GM12864 (cell line): ENCODE measurements at regions not wholly inside any gene's neighbourhood (a gene's known extent, or its start where the extent isn't known, plus 50 kb on each side); places are given as distances from the start of the nearest gene placed in this dataset.

Experiments used
- DNase-seq: peaks from one replicate; pipeline ENCODE4 v3.0.0-alpha.2; 2011; ENCODE audit warnings: low read depth
- H3K4me3 ChIP-seq: 2 replicates; pipeline ENCODE4 v1.5.1; 2011; ENCODE audit warnings: mild to moderate bottlenecking, low read depth, low read length, control low read depth
- CTCF ChIP-seq: IDR thresholded peaks from 2 replicates; pipeline ENCODE4 v1.5.1; 2011; ENCODE audit warnings: low read depth, mild to moderate bottlenecking, moderate library complexity, low read length, control low read depth, inconsistent platforms; ENCODE audit errors: missing control alignments

- DNase-seq = no peak
- no peak overlapping the region for H3K4me3 ChIP-seq
- TF ChIP-seq CTCF = no peak
Observed at GRCh38 chr13:83620530-83621220, 261.6 kb downstream of the SLITRK1 start.

- no peak for TF ChIP-seq CTCF
- no peak for DNase-seq
- no peak overlapping the region for H3K4me3 ChIP-seq
Observed at GRCh38 chr13:83618966-83619365, 263.3 kb downstream of the SLITRK1 start.

GRCh38 chr13:83613524-83613923 lies 268.8 kb downstream of the SLITRK1 start:
- H3K4me3 ChIP-seq = no peak overlapping the region
- no peak for DNase-seq
- no peak for TF ChIP-seq CTCF

GRCh38 chr13:83601539-83601938 lies 280.7 kb downstream of the SLITRK1 start:
- no peak overlapping the region for H3K4me3 ChIP-seq
- DNase-seq = no peak
- no peak for TF ChIP-seq CTCF

- no peak for TF ChIP-seq CTCF
- DNase-seq = no peak
Observed at GRCh38 chr13:83592095-83592494, 290.2 kb downstream of the SLITRK1 start.

GRCh38 chr13:83589814-83590213 lies 292.5 kb downstream of the SLITRK1 start:
- DNase-seq = no peak
- no peak overlapping the region for H3K4me3 ChIP-seq
- no peak for TF ChIP-seq CTCF

More at GRCh38 chr13:83592095-83592494, 290.2 kb downstream of the SLITRK1 start:
- H3K4me3 ChIP-seq = no peak overlapping the region

GRCh38 chr13:83577183-83577582 lies 305.1 kb downstream of the SLITRK1 start:
- no peak overlapping the region for H3K4me3 ChIP-seq
- no peak for TF ChIP-seq CTCF
- DNase-seq = no peak
